Transverse colon (tissue), 4 donors: ENCODE measurements at regions not wholly inside any gene's neighbourhood (a gene's known extent, or its start where the extent isn't known, plus 50 kb on each side); places are given as distances from the start of the nearest gene placed in this dataset.

Experiments used
- CTCF ChIP-seq, 5 experiments: fragments of 200-600 bp in 3 of 5; fragments of 450-650 bp in 2 of 5; sonication (generic) in 3 of 5; IDR thresholded peaks; 1 replicate in 2 of 5; 2 replicates in 3 of 5; pipeline ENCODE4 v1.5.1; 2016 to 2017; ENCODE audit warnings: antibody characterized with exemption in 5 of 5, inconsistent platforms in 3 of 5, mild to moderate bottlenecking in 2 of 5, moderate library complexity in 1 of 5
- POLR2A ChIP-seq: fragments of 450-650 bp; IDR thresholded peaks from one replicate; pipeline ENCODE4 v1.6.1; 2016; ENCODE audit warnings: antibody characterized with exemption, mild to moderate bottlenecking, moderate library complexity
- POLR2AphosphoS5 ChIP-seq, 3 donors: sonication (generic); formaldehyde crosslinking; IDR thresholded peaks; one replicate each; pipeline ENCODE4 v1.6.1; 2016; ENCODE audit warnings: antibody characterized with exemption in 3 of 3

GRCh38 chr1:47680815-47681475, 243.1 kb downstream of the FOXD2 start:
- TF ChIP-seq CTCF (IDR thresholded peaks at IDR 0.05) (no peak), POLR2AphosphoS5 (IDR thresholded peaks at IDR 0.05) (no peak), POLR2A (no peak)
